T-helper 2 cell (primary cell): ENCODE measurements at regions not wholly inside any gene's neighbourhood (a gene's known extent, or its start where the extent isn't known, plus 50 kb on each side); places are given as distances from the start of the nearest gene placed in this dataset.
"Not testable (repeated sequence)": the region's sequence is repeated elsewhere in the genome, so short reads cannot be mapped to it uniquely, and the experiment has no call there.

Source experiments
- DNase-seq, 5 experiments: peaks; one replicate each; pipeline versions ENCODE4 v3.0.0 to v3.0.0-alpha.2; 2012 to 2022

DNA sequence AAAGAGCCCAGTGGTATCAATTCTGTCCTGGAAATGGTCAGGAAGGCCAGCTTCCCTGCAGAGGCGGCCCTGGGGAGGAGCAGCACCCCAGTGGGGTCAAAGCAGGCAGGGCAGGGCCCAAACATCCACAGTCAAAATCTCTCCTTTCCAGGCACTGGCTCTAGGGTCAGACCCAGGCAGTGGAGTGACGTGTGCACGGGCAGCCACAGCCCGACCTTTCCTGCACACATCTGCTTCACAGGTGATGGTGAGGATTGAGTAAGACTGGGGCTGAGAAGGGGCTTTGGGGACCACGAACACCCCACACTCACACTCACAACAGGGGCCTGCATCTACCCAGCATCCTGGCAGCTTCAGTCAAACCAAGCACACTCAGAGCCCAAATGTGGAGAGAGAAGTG is 97.8 kb upstream of the GLI2 start:
- no peak for DNase-seq

DNA sequence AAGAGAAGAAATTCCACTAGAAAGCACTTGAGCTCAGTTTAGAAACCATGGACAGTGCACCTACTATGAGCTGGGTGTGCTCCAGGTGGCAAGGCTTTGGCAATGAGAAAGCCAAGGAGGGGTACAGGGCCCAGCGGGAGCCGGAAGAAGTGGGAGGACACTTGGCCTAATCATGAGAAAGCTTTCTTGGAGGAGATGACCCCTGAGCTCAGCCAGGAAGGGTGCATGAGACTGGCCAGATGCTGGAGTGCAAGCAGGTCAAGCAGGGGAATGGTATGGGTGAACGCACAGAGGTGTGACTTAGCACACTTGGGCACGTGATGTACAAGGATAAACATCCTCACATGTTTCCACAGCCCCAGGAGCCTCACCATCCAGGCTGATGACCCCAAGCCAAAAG is 97.2 kb upstream of the GLI2 start:
- no peak for DNase-seq

DNA sequence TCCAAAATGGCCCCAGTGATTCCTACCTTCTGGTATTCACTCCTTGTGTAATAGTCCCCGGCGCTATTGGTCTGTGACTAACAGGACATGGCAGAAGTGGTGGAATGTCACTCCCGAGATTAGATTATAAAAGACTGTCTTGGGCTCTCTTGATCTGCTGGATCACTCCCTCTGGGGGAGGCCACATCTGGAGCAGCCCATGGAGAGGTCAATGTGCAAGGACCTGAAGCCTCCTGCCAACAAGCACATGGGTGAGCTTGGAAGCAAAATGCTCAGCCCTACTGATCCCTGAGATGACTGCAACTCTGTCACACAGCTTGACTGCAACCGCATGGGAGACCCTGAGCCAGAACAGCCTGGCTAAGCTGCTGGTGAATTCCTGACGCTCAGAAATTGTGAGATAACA is 94.3 kb upstream of the GLI2 start:
- DNase-seq, result no peak

DNA sequence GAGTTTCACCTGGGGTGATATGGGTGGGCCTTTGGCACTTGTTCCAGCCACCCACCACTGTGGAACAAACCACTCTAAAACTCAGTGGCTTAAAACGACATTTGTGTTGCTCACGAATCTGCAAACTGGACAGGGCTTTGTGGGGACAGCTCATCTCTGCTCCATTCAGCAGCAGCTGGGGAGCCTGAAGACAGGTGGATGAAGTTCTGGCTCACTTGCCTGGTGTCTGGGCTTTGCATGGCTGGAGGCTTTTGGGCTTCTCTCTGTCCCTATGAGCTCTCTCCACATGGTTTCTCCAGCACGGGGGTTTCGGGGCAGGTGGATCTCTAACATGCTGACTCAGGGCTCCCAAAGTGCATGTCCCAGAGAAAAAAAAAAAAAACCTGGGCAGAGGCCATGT is 93.0 kb upstream of the GLI2 start:
- DNase-seq, result no peak

DNA sequence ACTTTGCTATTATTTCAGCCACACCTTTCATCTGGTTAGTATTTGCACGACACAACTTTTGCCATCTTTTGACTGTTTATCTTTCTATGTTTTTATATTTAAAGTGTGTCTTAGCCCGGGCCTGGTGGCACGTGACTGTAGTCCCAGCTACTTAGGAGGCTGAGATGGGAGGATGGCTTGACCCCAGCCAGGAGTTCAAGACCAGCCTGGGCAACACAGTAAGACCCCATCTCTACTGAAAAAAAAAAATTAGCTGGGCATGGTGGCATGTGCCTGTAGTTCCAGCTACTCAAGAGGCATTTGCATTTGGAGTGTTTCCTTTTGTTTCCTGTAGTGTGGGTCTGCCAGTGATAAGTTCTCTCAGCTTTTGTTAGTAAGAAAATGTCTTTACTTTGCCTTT is 88.7 kb upstream of the GLI2 start:
- DNase-seq, result no peak

DNA sequence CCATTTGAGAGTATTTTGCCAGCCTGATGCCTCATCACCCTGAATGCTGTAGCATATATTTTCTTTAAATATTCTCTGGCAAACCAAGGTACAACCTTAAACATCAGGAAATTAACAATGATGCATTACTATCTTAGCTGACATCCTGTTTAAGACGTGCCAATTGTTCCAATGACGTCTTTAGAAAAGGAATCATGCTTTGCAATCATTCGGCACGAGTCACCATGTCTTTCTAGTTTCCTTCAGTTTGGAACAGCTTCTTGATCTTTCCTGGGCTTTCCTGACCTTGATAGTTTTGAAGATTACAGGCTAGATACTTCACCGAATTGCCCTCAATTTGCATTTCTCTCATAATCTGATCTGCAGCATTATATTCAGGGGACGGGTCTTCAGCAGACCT is 88.2 kb upstream of the GLI2 start:
- no peak for DNase-seq

DNA sequence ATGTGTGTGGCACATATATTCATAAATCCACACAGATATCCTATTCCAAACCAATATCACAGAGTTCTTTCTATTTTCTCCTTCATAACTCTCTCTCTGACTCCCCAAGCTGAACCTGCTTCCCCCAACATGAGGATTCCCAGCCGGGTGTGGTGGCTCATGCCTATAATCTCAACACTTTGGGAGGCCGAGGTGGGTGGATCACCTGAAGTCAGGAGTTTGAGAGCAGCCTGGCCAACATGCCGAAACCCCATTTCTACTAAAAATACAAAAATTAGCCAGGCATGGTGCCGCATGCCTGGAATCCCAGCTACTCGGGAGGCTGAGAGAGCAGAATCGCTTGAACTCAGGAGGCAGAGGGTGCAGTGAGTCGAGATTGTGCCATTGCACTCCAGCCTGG is 86.3 kb upstream of the GLI2 start:
- DNase-seq, result not testable (repeated sequence)

DNA sequence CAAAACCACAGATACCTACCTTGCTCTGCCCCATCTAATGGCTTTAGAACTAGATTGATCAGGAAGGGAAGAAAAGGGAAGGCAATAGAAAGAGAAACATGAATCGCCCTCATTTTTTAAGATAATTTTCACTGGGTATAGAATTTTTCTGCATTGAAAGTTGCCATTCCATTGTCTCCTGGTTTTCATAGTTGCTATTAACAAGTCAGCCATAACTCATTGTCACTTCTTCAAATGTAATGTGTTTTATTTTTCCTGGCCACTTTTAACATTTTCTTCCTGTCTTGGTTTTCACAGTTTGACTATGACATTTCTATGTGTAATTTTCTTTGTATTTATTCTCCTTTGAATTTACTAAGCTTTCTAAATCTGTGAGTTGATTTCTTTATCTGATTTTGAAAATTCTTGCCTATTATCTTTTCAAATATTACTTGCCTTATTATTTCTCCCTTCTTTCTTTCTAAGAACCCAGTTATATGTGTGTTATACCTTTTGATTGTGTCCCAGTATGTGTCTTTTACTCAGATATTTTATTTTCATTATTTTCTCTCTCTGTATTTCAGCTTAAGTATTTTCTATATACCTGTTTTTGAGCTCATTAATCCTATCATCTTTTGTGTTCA is 85.5 kb upstream of the GLI2 start:
- DNase-seq, result no peak

DNA sequence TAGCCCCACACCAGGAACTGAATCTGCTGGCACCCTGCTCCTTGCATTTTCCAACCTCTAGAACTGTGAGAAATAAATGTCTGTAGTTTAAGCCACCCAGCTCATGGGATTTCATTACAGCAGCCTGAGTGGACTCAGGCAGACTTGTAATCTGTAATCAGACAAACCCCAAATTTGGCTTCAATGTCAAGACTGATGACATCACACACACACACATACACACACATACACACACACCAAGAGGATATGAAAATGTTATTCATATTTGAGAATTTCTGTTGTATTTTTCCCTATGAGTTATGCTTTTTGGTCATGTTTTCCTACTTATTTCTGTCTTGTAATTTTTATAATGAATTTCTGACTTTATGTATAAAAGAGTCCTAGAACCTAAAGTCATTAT is 83.8 kb upstream of the GLI2 start:
- DNase-seq, result no peak

DNA sequence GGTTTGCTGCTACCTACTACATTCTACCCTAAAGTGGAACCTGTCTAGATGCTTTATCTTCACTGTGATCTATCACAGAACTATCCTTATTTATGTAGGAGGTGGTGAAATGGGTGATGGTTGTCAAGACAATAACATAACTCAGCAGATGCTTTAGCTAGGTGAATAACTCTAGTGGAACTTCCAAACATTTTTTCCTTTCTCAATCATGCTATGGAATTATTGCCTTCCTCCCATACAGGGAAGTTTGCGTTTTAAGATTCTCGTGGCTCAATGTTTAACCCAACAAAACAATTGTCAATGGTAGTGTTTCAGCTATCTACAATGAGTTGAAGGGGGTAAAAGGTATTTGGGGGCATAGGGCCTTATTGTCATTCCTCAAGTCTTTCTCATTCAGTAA is 82.6 kb upstream of the GLI2 start:
- DNase-seq, result no peak

DNA sequence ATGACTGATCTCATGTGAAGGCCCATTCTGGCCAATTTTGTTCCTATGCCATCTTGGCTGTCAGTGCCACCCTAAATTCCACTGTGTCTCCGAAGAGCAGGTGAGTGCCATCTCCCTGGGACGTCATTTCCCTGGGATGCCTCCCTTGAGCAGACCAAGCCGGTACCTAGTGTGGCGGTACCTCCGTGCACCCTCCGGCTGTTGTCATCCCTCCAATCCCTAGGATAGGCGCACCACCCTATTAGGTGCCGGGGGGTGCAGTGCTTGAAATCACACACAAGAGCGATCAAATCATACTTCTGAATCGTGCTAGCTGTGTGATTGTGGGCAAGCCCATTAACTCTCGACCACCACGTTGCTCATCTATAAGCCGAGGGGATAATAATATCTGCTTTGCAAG is 81.8 kb upstream of the GLI2 start:
- DNase-seq, result no peak

DNA sequence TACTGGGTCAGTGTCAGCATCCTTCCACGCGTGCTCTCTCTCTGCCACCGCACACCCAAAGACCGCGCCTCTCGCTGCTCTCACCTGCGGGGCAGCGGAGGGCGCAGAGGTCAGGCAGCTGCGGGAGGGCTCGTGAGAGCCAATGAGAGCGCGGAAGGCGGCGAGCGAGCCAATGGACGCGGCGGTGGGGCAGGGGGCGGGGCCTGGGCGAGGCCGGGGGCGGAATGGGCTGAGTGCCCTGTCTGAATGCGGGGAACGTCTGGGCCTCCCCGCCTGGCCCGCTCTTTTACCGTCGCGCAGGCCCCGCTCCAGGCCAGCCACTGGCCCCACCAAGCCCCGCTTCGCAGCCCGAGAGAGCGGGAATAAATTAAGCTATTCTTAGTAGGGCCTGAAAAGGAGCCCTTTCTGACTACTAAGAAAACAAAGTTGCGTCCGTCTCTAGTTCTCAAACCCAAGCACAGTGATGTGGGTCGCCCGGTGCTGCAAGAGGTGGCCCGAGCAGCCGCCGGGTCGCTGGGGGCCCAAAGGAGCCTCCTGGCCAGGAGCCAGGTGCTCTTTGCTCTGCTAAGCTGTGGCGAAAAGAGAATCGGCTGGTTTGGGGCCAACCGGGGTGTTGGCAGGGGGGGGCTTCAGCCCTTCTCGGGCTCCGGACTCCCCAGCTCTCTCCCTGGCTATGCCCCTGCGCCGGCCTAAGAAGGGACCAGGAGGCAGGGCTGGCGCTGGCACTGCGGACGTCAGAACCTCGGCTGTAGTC is 81.1 kb upstream of the GLI2 start:
- DNase-seq, result no peak

DNA sequence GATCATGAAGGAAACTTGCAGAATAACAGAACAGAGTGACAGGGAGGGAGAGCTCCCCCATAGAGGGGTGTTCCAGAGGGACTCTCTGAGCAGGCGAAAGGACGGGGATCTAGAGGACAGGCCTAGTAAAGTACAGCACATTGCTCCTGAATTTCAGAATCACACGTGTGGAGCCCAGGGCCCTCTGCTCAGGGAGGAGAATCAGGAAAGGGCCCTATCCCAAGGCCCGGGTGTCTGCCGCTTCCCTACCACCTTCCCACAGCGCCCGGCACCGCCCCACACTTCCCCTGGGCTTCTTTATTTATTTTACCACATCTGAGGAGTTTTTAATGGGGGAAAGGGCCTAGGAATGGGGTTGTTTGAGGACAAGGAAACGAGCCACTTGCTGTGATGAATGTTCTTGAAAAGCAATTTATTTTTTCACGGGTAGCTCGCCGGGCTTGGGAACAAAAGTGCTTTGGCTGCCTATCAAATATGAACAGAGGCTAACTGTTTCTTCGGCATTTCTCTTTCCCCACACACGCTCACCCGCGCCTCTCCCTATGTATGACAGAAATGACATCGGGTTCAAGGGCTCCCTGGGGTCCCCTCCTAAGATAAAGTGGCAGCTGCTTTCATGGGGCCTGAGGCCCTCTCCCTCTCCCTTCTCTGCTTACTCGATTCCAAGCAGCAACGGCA is 79.3 kb upstream of the GLI2 start:
- DNase-seq, result no peak

DNA sequence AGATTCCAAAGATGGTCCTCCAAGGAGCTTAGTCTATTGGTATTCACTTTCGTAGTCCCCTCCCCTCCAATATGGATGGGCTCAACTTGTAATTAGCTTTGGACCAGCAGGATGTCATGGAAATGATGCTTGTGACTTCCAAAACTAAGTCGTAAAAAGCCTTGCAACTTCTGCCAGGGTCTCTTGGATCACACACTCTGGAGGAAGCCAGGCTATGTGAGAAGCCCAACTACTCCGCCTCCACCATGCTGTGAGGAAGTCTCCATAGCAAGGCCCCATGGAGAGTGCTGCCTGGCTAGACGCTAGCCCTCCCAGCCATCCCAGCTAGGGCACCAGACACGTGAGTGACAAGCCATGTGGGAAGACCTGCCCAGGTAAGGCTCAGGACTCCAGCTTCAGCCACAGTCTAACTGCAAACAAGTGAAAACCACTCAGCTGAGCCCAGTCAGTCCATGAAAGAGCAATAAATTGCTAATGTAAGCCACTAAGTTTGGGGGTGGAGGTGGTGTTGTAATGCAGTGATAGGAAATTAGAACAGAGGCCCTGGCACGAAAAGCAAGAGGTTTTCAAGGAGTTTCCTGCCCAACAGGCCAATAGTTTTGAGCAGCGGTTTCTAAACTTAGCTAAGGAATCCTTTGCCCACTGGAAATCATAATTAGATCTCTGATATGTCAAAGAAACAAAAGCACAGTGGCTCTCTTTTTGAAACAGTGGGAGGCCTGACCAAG is 77.5 kb upstream of the GLI2 start:
- DNase-seq, result no peak

DNA sequence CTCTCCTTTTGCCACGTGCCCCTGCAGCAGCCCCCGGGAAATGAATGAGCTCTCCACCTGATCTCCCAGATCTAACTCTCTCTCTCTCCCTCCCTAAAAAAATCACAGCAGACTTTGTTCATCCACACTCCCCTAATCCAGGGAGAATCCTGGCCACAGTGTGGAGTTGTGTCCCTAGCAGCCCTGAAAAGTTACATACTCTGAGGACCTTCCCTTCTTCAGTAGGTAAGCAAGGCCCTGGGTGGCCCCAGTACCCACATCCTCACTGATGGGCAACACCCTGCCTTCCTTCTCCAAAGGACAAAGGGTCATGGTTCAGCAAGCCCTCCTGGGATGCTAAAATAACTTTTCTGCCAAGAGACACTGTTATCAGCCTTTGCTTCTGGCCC is 76.9 kb upstream of the GLI2 start:
- DNase-seq, result no peak

DNA sequence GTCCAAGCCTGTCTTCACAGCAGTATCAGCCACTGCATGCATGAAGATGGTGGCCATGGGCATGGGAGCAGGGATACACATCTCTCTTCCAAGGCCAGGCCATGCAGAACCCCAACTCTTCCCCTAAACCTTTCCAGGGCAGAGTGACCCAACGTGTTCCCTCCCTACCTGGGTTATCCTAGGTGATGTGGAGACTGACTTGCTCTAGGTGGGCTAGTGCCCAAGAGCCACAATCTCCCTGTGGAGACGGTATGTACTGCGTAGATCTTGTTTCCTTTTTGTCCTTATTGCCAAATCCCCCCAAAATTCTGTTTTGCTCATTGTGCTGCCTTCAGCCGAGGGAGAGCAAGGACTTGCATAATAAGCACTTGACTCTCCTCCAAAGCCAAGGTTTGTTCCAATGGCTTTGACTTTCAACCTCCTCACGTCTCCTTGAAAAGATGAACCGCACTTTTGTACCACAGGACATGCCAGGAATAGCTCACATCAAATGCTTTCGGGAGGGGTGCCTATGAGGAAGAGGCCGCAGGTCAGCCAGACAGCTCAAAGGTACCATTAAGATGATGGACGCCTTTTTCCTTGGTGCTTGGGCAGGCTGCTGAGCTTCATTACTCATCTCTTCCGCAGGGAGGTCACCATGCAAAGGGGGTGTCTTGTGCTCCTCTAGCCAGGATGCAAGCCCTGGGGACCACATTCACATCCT is 76.2 kb upstream of the GLI2 start:
- no peak for DNase-seq

DNA sequence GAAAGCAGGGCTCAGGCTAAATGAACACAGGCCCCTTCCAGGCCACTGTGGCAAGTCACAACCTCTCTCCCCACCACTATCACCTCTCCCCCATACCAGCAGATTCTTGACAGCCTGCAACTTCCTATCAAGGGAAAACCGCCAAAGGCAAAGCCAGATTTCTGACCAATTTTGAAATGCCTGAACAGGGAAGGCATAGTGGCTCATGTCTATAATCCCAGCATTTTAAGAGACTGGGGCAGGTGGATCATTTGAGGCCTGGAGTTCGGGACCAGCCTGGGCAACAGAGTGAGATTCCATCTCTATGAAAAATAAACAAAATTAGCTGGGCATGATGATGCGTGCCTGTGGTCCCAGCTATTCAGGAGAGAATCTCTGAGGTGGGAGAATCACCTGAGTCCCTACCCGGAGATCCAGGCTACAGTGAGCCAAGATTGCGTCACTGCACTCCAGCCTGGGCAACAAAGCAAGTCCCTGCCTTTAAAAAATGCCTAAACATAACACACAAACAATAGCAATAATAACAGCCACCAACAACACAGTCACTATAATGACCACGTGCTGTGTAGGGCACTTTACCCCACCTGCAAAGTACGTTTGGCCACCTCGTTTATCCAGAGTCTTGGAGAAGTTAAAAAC is 75.5 kb upstream of the GLI2 start:
- DNase-seq, result no peak

DNA sequence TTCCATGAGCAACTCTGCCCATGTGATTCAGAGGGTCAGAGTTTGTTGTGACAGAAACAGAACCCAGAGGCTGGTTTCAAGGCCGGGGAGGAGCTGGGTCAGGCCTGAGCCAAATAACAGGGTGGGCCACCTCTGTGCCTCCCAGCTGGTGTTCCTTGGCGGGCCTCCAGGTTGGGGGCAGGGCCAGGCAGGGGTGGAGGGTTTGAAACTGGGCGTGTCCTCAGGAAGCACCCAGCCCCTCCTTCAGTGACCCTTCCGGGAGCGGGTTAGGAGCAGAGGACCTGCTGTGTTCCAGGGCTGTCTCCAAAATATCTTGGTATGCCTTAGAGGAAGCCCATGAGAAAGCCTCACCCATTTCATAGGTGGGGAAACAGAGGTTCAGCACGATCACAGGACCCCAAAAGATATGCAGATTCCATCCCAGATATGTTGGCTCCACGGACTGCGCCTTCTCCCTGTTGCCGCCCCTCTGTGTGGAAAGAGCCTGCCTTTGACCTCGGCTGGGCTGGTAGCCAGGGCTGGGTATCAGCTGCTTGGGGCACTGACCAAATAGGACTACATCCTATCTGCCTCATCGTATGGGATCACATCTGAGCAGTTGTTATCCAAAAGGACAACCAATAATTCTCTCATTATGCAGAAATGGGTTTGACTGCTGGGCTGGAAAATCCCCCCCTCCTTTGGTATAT is 74.8 kb upstream of the GLI2 start:
- DNase-seq, result no peak

DNA sequence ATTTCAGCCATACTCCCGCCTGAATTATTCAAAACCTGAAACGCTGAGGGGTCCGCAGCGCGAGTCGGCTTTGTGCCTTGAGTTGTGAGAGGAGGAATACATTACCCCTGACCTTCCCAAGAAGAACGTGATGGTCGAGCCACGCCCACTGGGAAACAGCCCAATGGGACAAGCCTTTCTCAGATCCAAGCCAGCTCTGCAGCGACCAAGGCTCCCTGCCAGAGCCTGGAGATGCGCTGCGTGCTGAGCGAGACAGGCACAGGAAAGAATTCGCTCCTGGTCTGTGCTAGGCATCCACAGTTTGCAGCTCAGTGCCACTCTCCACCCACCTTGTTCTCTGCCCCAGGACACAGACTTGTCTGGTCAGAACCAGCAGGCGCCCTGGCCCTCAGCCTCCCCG is 74.1 kb upstream of the GLI2 start:
- DNase-seq, result no peak

DNA sequence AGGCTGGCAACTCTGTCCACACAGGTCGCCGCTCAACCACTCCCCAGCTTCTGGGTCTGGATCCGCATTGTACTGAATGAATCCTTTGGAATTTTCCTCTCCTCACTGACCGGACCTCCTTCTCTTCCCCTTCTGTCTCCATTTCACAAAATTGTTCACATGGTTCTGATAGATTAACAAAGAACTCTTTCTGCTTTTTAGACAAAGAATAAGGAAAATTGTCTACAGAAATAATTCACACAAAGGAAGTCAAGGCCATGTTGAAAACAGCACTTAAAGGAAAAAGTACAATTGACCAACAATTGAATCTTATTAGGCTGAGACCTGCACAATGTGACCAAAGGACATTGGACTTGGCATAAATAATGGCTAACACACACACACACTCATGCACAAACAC is 73.6 kb upstream of the GLI2 start:
- DNase-seq, result no peak

DNA sequence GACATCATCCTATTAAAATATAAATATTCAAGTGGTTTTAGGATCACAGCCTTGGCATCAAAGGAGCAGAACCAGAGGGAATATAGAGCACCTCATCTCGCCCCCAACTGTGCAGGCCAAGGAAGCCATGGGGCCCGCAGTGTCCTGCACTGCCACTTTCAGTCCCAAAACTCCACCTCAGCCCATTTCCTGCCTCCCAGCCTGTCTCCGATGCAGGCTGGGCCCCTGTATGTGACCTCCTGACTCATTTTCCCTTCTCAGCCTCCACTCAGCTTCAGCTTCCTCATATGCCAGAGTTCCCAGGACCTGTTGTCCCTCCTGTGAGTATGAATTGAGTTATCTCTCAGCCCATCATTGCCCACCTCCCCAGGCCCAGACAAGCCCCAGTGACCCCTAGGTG is 72.9 kb upstream of the GLI2 start:
- DNase-seq, result no peak

DNA sequence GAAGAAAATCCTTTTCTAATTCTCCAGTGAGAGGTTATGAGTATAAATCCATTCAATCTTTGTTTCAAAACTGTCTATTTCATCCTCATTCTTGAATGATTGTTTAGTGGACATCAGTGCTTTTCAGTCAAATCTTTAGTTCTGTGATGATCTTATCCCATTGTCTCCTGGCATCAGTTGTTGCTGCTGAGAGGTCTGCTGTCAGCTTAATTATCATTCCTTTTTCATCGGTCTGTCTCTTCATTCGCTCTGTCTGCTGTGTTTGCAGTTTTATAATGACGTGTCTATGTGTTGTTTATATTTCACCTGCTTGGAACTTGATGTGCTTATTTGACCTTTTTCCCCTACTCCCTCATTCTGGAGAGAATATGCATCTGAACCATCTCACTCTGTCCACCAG is 69.2 kb upstream of the GLI2 start:
- no peak for DNase-seq
